ENCODE measurements at regions not wholly inside any gene's neighbourhood (a gene's known extent, or its start where the extent isn't known, plus 50 kb on each side); places are given as distances from the start of the nearest gene placed in this dataset.

DNA sequence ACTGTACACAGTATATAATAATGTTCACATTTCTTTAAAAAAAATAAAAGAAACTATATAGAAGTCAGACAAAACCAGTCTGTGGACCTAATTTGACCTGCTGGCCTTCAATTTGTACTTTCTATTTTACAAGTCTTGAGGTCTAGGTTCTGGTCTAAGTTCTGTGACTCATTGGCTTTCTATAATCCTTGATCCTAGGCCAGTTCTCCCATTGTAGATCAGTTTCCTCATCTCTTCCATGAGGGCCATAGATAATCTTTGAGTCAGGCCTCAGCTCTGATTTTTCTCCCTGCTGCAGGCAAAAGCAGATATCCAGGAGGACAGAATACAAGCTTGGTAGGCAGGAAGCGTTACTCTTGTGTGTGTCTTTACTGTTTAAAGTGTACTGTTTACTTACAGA lies 603.7 kb upstream of the CAMK1G start:
- TF ChIP-seq CTCF (IDR thresholded peaks at IDR 0.05) (no peak), EP300 (IDR thresholded peaks at IDR 0.05) (no peak), POLR2AphosphoS5 (IDR thresholded peaks at IDR 0.05) (no peak)
